SU-DHL-6 (cell line): ENCODE measurements at regions not wholly inside any gene's neighbourhood (a gene's known extent, or its start where the extent isn't known, plus 50 kb on each side); places are given as distances from the start of the nearest gene placed in this dataset.
"Not testable (repeated sequence)": the region's sequence is repeated elsewhere in the genome, so short reads cannot be mapped to it uniquely, and the experiment has no call there.

ENCODE experiments used
- CTCF ChIP-seq: fragments of 200-600 bp; sonication (generic); IDR thresholded peaks from one replicate; pipeline ENCODE4 v1.5.1; 2017; ENCODE audit warnings: antibody characterized with exemption, mild to moderate bottlenecking, low read length, moderate library complexity; ENCODE audit not compliant: insufficient read depth, poor library complexity, severe bottlenecking
- EZH2phosphoT487 ChIP-seq: fragments of 200-600 bp; sonication (generic), shearing (Covaris generic); conservative IDR thresholded peaks from 2 replicates; pipeline ENCODE4 v1.6.1; 2018; ENCODE audit warnings: mild to moderate bottlenecking, antibody characterized with exemption, low read length, moderate library complexity, mixed read lengths

DNA sequence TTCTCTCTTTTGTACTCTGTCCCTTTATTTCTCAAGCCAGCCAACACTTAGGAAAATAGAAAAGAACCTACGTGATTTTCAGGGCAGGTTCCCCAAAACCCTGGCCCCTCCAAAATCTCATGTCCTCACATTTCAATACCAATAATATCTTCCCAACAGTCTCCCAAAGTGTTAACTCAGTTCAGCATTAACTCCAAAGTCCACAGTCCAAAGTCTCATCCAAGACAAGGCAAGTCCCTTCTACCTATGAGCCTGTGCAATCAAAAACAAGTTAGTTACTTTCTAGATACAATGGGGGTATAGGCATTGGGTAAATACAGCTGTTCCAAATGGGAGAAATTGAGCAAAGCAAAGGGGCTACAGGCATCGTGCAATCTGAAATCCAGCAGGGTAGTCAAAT, 64.9 kb upstream of the ANO5 start:
- TF ChIP-seq EZH2phosphoT487, CTCF: not testable (repeated sequence)
